Loucy (cell line): ENCODE measurements at regions not wholly inside any gene's neighbourhood (a gene's known extent, or its start where the extent isn't known, plus 50 kb on each side); places are given as distances from the start of the nearest gene placed in this dataset.

Source experiments
- H2AFZ ChIP-seq: fragments of 200-600 bp; sonication (generic); 2 replicates; pipeline ENCODE4 v1.6.0; 2016; ENCODE audit warnings: antibody characterized with exemption, mild to moderate bottlenecking, low read length, moderate library complexity
- H3F3A ChIP-seq: fragments of 200-600 bp; 2 replicates; pipeline ENCODE4 v1.6.0; 2016; ENCODE audit warnings: antibody characterized with exemption, low read depth, mild to moderate bottlenecking
- H3K27me3 ChIP-seq: fragments of 200-600 bp; sonication (generic); 2 replicates; pipeline ENCODE4 v1.6.1; 2014; ENCODE audit warnings: low read length, mild to moderate bottlenecking; ENCODE audit not compliant: insufficient read depth, poor library complexity, severe bottlenecking
- H3K36me3 ChIP-seq: fragments of 200-600 bp; sonication (generic); 2 replicates; pipeline ENCODE4 v1.6.1; 2016; ENCODE audit warnings: low read length; ENCODE audit not compliant: insufficient read depth
- H3K4me1 ChIP-seq: fragments of 200-600 bp; sonication (generic); 2 replicates; pipeline ENCODE4 v1.5.1; 2014; ENCODE audit warnings: low read length, mild to moderate bottlenecking; ENCODE audit not compliant: insufficient read depth, poor library complexity, severe bottlenecking
- H3K4me2 ChIP-seq: fragments of 200-600 bp; sonication (generic); 2 replicates; pipeline ENCODE4 v1.6.0; 2014; ENCODE audit warnings: antibody characterized with exemption, low read length, low read depth, mild to moderate bottlenecking; ENCODE audit not compliant: poor library complexity, severe bottlenecking
- H3K4me3 ChIP-seq: fragments of 200-600 bp; sonication (generic); 2 replicates; pipeline ENCODE4 v1.5.1; 2014; ENCODE audit warnings: low read length, mild to moderate bottlenecking, mixed read lengths; ENCODE audit not compliant: poor library complexity, severe bottlenecking
- H3K79me2 ChIP-seq: fragments of 200-600 bp; sonication (generic); 2 replicates; pipeline ENCODE4 v1.6.1; 2014; ENCODE audit warnings: low read length; ENCODE audit not compliant: insufficient read depth
- H3K9ac ChIP-seq: fragments of 200-600 bp; sonication (generic); 2 replicates; pipeline ENCODE4 v1.6.0; 2014; ENCODE audit warnings: mild to moderate bottlenecking, low read depth, low read length, moderate library complexity; ENCODE audit not compliant: poor library complexity, severe bottlenecking
- H3K9me2 ChIP-seq: fragments of 200-600 bp; sonication (generic); replicated peaks from 2 replicates; pipeline ENCODE4 v1.6.1; 2016; ENCODE audit warnings: low read depth, low read length, mixed read lengths
- H3K9me3 ChIP-seq: fragments of 200-600 bp; sonication (generic); 2 replicates; pipeline ENCODE4 v1.6.1; 2014; ENCODE audit warnings: mild to moderate bottlenecking, antibody characterized with exemption, low read length, low read depth; ENCODE audit not compliant: insufficient read depth
- H4K20me1 ChIP-seq: fragments of 200-600 bp; sonication (generic); 2 replicates; pipeline ENCODE4 v1.6.0; 2014; ENCODE audit warnings: antibody characterized with exemption, low read length, mild to moderate bottlenecking; ENCODE audit not compliant: insufficient read depth, poor library complexity, severe bottlenecking
- CTCF ChIP-seq: fragments of 200-600 bp; sonication (generic); conservative IDR thresholded peaks from 2 replicates; pipeline ENCODE4 v1.5.1; 2014; ENCODE audit warnings: mild to moderate bottlenecking, antibody characterized with exemption, low read length
- EZH2phosphoT487 ChIP-seq: fragments of 200-600 bp; IDR thresholded peaks from 2 replicates; pipeline ENCODE4 v1.6.1; 2018; ENCODE audit warnings: antibody characterized with exemption, mild to moderate bottlenecking, moderate library complexity, borderline replicate concordance

- Histone ChIP-seq H3K9ac (no peak overlapping the region), H4K20me1 (no peaks in the 10 kb centered on the region), H3K36me3 (no peaks in the 10 kb centered on the region), H3K4me3 (no peak overlapping the region), H3F3A (no peaks in the 10 kb centered on the region), H3K4me1 (no peaks in the 10 kb centered on the region), H2AFZ (no peak overlapping the region), H3K9me2 (no peaks in the 10 kb centered on the region), H3K79me2 (no peaks in the 10 kb centered on the region), H3K4me2 (no peak overlapping the region), H3K27me3 (no peaks in the 10 kb centered on the region), H3K9me3 (no peaks in the 10 kb centered on the region)
- TF ChIP-seq EZH2phosphoT487: no peak
- no peak for TF ChIP-seq CTCF
Observed at GRCh38 chr11:91407842-91408241, 816.8 kb upstream of the FAT3 start.

GRCh38 chr11:91406009-91406408 lies 818.6 kb upstream of the FAT3 start:
- H3K36me3 ChIP-seq: no peaks in the 10 kb centered on the region
- no peaks in the 10 kb centered on the region for H3K9me3 ChIP-seq
- no peaks in the 10 kb centered on the region for H3K79me2 ChIP-seq
- H3K9ac ChIP-seq: no peak overlapping the region
- no peaks in the 10 kb centered on the region for H3F3A ChIP-seq
- H3K4me2 ChIP-seq: no peak overlapping the region
- no peaks in the 10 kb centered on the region for H3K9me2 ChIP-seq
- no peaks in the 10 kb centered on the region for H3K4me1 ChIP-seq
- H4K20me1 ChIP-seq: no peaks in the 10 kb centered on the region
- TF ChIP-seq EZH2phosphoT487: no peak
- TF ChIP-seq CTCF: no peak
- H3K27me3 ChIP-seq: no peaks in the 10 kb centered on the region
- no peak overlapping the region for H3K4me3 ChIP-seq
- no peak overlapping the region for H2AFZ ChIP-seq

GRCh38 chr11:91404344-91404743 lies 820.3 kb upstream of the FAT3 start:
- no peaks in the 10 kb centered on the region for H3K36me3 ChIP-seq
- H2AFZ ChIP-seq: no peak overlapping the region
- no peaks in the 10 kb centered on the region for H3K27me3 ChIP-seq
- H3K4me3 ChIP-seq: no peak overlapping the region
- no peak for TF ChIP-seq CTCF
- TF ChIP-seq EZH2phosphoT487: no peak
- no peaks in the 10 kb centered on the region for H3K79me2 ChIP-seq
- no peaks in the 10 kb centered on the region for H3K9me2 ChIP-seq
- H3K4me1 ChIP-seq: no peaks in the 10 kb centered on the region
- no peak overlapping the region for H3K9ac ChIP-seq
- H3F3A ChIP-seq: no peaks in the 10 kb centered on the region
- no peaks in the 10 kb centered on the region for H3K9me3 ChIP-seq
- H3K4me2 ChIP-seq: no peak overlapping the region
- H4K20me1 ChIP-seq: no peaks in the 10 kb centered on the region
